PC-3 (cell line): ENCODE measurements at regions not wholly inside any gene's neighbourhood (a gene's known extent, or its start where the extent isn't known, plus 50 kb on each side); places are given as distances from the start of the nearest gene placed in this dataset.

Source experiments
- ATAC-seq: fragments of 200-7000 bp; cut with Tn5 transposase; 2 replicates; pipeline ENCODE4 v1.9.1; 2020; ENCODE audit warnings: mild to moderate bottlenecking, moderate library complexity
- BruUV-seq: library from RNA; stranded (reverse); fragments of 400-500 nt; replicated peaks from 2 replicates; lab custom pipeline; 2021; lab: Mats Ljungman, UMichigan
- CTCF ChIA-PET: fragments of 300-600 bp; sonication (Branson Sonifier 250); formaldehyde crosslinking; loops from one replicate; lab custom pipeline; 2022; ENCODE audit warnings: antibody characterized with exemption; lab: Charles Lee
- POLR2A ChIA-PET: fragments of 300-600 bp; sonication (Branson Sonifier 250); formaldehyde crosslinking; loops from one replicate; lab custom pipeline; 2022; ENCODE audit warnings: antibody characterized with exemption; ENCODE audit not compliant: unreplicated experiment; lab: Charles Lee
- DNase-seq: peaks from one replicate; pipeline ENCODE4 v3.0.0-alpha.2; 2015
- H2AFZ ChIP-seq: fragments of 300-600 bp; sonication (generic); 2 replicates; pipeline ENCODE4 v1.6.0; 2016; ENCODE audit warnings: antibody characterized with exemption, low read length
- H3F3A ChIP-seq: fragments of 300-600 bp; sonication (generic); one replicate; pipeline ENCODE4 v1.6.0; 2017; ENCODE audit warnings: antibody characterized with exemption, low read length, control low read depth, mild to moderate bottlenecking; ENCODE audit not compliant: unreplicated experiment
- H3K27ac ChIP-seq: fragments of 300-600 bp; sonication (generic); 2 replicates; pipeline ENCODE4 v1.5.1; 2016; ENCODE audit warnings: mild to moderate bottlenecking, low read length
- H3K27me3 ChIP-seq: fragments of 300-600 bp; sonication (generic); 2 replicates; pipeline ENCODE4 v1.6.1; 2016; ENCODE audit warnings: low read length, mixed read lengths
- H3K36me3 ChIP-seq: fragments of 300-600 bp; sonication (generic); 2 replicates; pipeline ENCODE4 v1.6.1; 2016; ENCODE audit warnings: low read depth, mixed run types, low read length, mixed read lengths
- H3K4me1 ChIP-seq: fragments of 300-600 bp; sonication (generic); 2 replicates; pipeline ENCODE4 v1.5.1; 2016; ENCODE audit warnings: low read length; ENCODE audit not compliant: insufficient read depth
- H3K4me2 ChIP-seq: fragments of 300-600 bp; sonication (generic); 2 replicates; pipeline ENCODE4 v1.6.0; 2016; ENCODE audit warnings: low read length
- H3K4me3 ChIP-seq: fragments of 300-600 bp; sonication (generic); 2 replicates; pipeline ENCODE4 v1.5.1; 2016; ENCODE audit warnings: mild to moderate bottlenecking, low read length, mixed read lengths
- H3K79me2 ChIP-seq: fragments of 300-600 bp; sonication (generic); 2 replicates; pipeline ENCODE4 v1.6.1; 2017; ENCODE audit warnings: low read length, mixed read lengths
- H3K9ac ChIP-seq: fragments of 300-600 bp; sonication (generic); 2 replicates; pipeline ENCODE4 v1.6.0; 2016; ENCODE audit warnings: mild to moderate bottlenecking, low read length
- H3K9me2 ChIP-seq: fragments of 300-600 bp; sonication (generic); replicated peaks from 2 replicates; pipeline ENCODE4 v1.6.1; 2016; ENCODE audit warnings: mixed run types, low read length, mixed read lengths
- H3K9me3 ChIP-seq: fragments of 300-600 bp; sonication (generic); 2 replicates; pipeline ENCODE4 v1.6.1; 2016; ENCODE audit warnings: low read length, mixed read lengths
- H4K20me1 ChIP-seq: fragments of 300-600 bp; sonication (generic); 2 replicates; pipeline ENCODE4 v1.6.1; 2016; ENCODE audit warnings: low read length, mixed read lengths
- CTCF ChIP-seq: fragments of 300-600 bp; sonication (generic); conservative IDR thresholded peaks from 2 replicates; pipeline ENCODE4 v1.5.1; 2017; ENCODE audit warnings: antibody characterized with exemption, low read depth, mild to moderate bottlenecking, low read length
- EZH2 ChIP-seq: fragments of 300-600 bp; sonication (generic); IDR thresholded peaks from one replicate; pipeline ENCODE4 v1.6.1; 2017; ENCODE audit warnings: antibody characterized with exemption, mild to moderate bottlenecking, low read length; ENCODE audit not compliant: unreplicated experiment
- EZH2phosphoT487 ChIP-seq: fragments of 300-600 bp; sonication (generic); IDR thresholded peaks from 2 replicates; pipeline ENCODE4 v1.6.1; 2018; ENCODE audit warnings: mild to moderate bottlenecking, antibody characterized with exemption, low read length, borderline replicate concordance
- intact Hi-C: fragments of 100-400 bp; cut with micrococcal nuclease; formaldehyde crosslinking; loops from 2 replicates; pipeline ENCODE4 v1.9.0; 2023

- ChIA-PET POLR2A (interaction anchor here (0.7 kb wide), 1 partner anchor 113 kb away, joined by 3 read pairs; no protein-coding TSS in a partner anchor), CTCF (interaction anchor here (0.7 kb wide), 1 partner anchor 9 kb away, joined by 3 read pairs; no protein-coding TSS in a partner anchor)
- Histone ChIP-seq H3K9ac (peak overlapping the region; percentile 55), H3K4me3 (peak overlapping the region; percentile 60), H3K27ac (peak overlapping the region; percentile 95), H3K9me3 (no peaks in the 10 kb centered on the region), H3F3A (peaks cover 4% of the 10 kb centered on the region), H3K4me2 (peak overlapping the region; percentile 84), H3K36me3 (no peaks in the 10 kb centered on the region), H3K9me2 (no peaks in the 10 kb centered on the region), H3K79me2 (no peaks in the 10 kb centered on the region), H3K4me1 (peaks cover 38% of the 10 kb centered on the region), H3K27me3 (no peaks in the 10 kb centered on the region), H4K20me1 (no peaks in the 10 kb centered on the region), H2AFZ (peak overlapping the region; percentile 78)
- TF ChIP-seq EZH2phosphoT487 (no peak), CTCF (no peak), EZH2 (no peak)
- no TSS peak for BruUV-seq
- DNase-seq (peak; percentile 87), ATAC-seq (peak; percentile 73)
- intact Hi-C loops: loop anchor here (1.0 kb wide), 1 partner anchor 10 kb away; no protein-coding TSS in a partner anchor
Measured at GRCh38 chr1:238061967-238062613, 171.4 kb upstream of the ZP4 start.

- no peak overlapping the region for H2AFZ ChIP-seq
- H3K4me2 ChIP-seq: no peak overlapping the region
- H4K20me1 ChIP-seq: no peaks in the 10 kb centered on the region
- no peaks in the 10 kb centered on the region for H3K27me3 ChIP-seq
- H3K27ac ChIP-seq: no peak overlapping the region
- H3K9me2 ChIP-seq: no peaks in the 10 kb centered on the region
- no peak for ATAC-seq
- TF ChIP-seq CTCF: no peak
- TF ChIP-seq EZH2phosphoT487: no peak
- no peak for TF ChIP-seq EZH2
- peaks cover 4% of the 10 kb centered on the region for H3F3A ChIP-seq
- intact Hi-C loops: no loop called here
- no TSS peak for BruUV-seq
- DNase-seq: no peak
- H3K9ac ChIP-seq: no peak overlapping the region
- H3K79me2 ChIP-seq: no peaks in the 10 kb centered on the region
- H3K9me3 ChIP-seq: no peaks in the 10 kb centered on the region
- ChIA-PET POLR2A (no interaction called here), CTCF (no interaction called here)
- H3K36me3 ChIP-seq: no peaks in the 10 kb centered on the region
- H3K4me3 ChIP-seq: no peak overlapping the region
- peaks cover 35% of the 10 kb centered on the region for H3K4me1 ChIP-seq
Measured at GRCh38 chr1:238060061-238060460, 169.3 kb upstream of the ZP4 start.
